Right lobe of liver (tissue), 6 donors: ENCODE measurements at regions not wholly inside any gene's neighbourhood (a gene's known extent, or its start where the extent isn't known, plus 50 kb on each side); places are given as distances from the start of the nearest gene placed in this dataset.

Experiments used
- ATAC-seq, 4 donors: fragments of 200-7000 bp; cut with Tn5 transposase; one replicate each; pipeline ENCODE4 v1.9.1; 2020; ENCODE audit warnings: mild to moderate bottlenecking in 4 of 4, moderate library complexity in 4 of 4
- DNase-seq, 3 donors: peaks; one replicate each; pipeline ENCODE4 v3.0.0-alpha.2; 2020
- H3K27ac ChIP-seq, 3 donors: fragments of 200-600 bp; one replicate each; pipeline ENCODE4 v1.8.0; 2022
- H3K27me3 ChIP-seq, 2 donors: fragments of 200-600 bp; one replicate each; pipeline ENCODE4 v1.8.0; 2022
- H3K36me3 ChIP-seq, 4 donors: fragments of 200-600 bp; sonication (generic) in 1 of 4; one replicate each; pipeline versions ENCODE4 v1.5.1 to v1.8.0; 2017 to 2022; ENCODE audit warnings: control low read depth in 1 of 4
- H3K4me1 ChIP-seq, 4 donors: fragments of 200-600 bp; sonication (generic) in 1 of 4; one replicate each; pipeline versions ENCODE4 v1.5.1 to v1.8.0; 2017 to 2022; ENCODE audit warnings: control low read depth in 1 of 4
- H3K4me3 ChIP-seq, 3 donors: fragments of 200-600 bp; one replicate each; pipeline ENCODE4 v1.8.0; 2022
- H3K9me3 ChIP-seq, 4 donors: fragments of 200-600 bp; sonication (generic) in 1 of 4; one replicate each; pipeline versions ENCODE4 v1.5.1 to v1.8.0; 2017 to 2022; ENCODE audit warnings: control low read depth in 1 of 4
- POLR2A ChIP-seq: fragments of 450-650 bp; IDR thresholded peaks from one replicate; pipeline ENCODE4 v1.6.1; 2017; ENCODE audit warnings: antibody characterized with exemption, mild to moderate bottlenecking
- WGBS: methylation state at CpG from one replicate; pipeline ENCODE4 v1.1.6; 2018; ENCODE audit warnings: low coverage, low lambda C conversion rate; ENCODE audit not compliant: insufficient coverage; ENCODE audit errors: missing lambda C conversion rate; 5-methylcytosine and 5-hydroxymethylcytosine counted together
- intact Hi-C, 2 donors: fragments of 100-400 bp; cut with DNase I; formaldehyde crosslinking; loops; one replicate each; pipeline versions ENCODE4 v1.11.2 to v1.14.1; 2022
- TF ChIP-seq, protein P1 (sequence below), 4 donors: fragments of 200-600 bp in 3 of 4; fragments of 450-650 bp in 1 of 4; IDR thresholded peaks; one replicate each; pipeline versions ENCODE4 v1.5.1 to v1.8.0; 2016 to 2022; ENCODE audit warnings: antibody characterized with exemption in 4 of 4, mild to moderate bottlenecking in 2 of 4
- donor health status: DM: no; HTN: yes; CAD: no.
- donor health status: DM: no; HTN: no; CAD: no.
- donor health status: DM: no; HTN: no; CAD: no.
- donor health status: DM: no; HTN: yes; CAD: no.
- donor health status: DM: no; HTN: yes; CAD: no.

DNA sequence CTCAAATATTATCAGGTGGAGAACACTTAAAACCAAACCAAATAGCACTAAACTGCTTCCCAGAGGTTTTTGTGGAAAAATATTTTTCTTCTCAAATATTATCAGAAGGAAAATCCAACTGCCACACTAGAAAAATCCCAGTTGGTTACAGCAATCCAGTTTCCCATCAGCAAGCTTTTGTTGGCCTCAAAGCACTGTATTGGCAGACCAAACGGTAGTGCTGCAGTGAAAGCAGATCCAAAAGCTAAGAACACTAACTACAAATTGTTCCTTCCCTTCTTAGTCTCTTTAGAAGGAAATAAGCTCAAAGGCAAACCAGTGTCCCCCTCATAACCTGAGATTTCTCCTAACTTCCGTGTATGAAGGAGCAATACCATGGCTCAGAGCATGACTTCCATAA lies 105.3 kb downstream of the TRIM36 start:
- Histone ChIP-seq H3K4me3 (no peak overlapping the region), H3K36me3 (no peaks in the 10 kb centered on the region), H3K9me3 (no peaks in the 10 kb centered on the region), H3K4me1 (no peaks in the 10 kb centered on the region), H3K27ac (no peak overlapping the region), H3K27me3 (no peaks in the 10 kb centered on the region)
- ATAC-seq, result no peak
- 58% methylated on average over 2 of the region's 2 CpGs for WGBS
- intact Hi-C loops, result no loop called here
- no peak for DNase-seq
- TF ChIP-seq, protein P1, sequence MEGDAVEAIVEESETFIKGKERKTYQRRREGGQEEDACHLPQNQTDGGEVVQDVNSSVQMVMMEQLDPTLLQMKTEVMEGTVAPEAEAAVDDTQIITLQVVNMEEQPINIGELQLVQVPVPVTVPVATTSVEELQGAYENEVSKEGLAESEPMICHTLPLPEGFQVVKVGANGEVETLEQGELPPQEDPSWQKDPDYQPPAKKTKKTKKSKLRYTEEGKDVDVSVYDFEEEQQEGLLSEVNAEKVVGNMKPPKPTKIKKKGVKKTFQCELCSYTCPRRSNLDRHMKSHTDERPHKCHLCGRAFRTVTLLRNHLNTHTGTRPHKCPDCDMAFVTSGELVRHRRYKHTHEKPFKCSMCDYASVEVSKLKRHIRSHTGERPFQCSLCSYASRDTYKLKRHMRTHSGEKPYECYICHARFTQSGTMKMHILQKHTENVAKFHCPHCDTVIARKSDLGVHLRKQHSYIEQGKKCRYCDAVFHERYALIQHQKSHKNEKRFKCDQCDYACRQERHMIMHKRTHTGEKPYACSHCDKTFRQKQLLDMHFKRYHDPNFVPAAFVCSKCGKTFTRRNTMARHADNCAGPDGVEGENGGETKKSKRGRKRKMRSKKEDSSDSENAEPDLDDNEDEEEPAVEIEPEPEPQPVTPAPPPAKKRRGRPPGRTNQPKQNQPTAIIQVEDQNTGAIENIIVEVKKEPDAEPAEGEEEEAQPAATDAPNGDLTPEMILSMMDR (IDR thresholded peaks at IDR 0.05), result no peak
- TF ChIP-seq POLR2A, result no peak

DNA sequence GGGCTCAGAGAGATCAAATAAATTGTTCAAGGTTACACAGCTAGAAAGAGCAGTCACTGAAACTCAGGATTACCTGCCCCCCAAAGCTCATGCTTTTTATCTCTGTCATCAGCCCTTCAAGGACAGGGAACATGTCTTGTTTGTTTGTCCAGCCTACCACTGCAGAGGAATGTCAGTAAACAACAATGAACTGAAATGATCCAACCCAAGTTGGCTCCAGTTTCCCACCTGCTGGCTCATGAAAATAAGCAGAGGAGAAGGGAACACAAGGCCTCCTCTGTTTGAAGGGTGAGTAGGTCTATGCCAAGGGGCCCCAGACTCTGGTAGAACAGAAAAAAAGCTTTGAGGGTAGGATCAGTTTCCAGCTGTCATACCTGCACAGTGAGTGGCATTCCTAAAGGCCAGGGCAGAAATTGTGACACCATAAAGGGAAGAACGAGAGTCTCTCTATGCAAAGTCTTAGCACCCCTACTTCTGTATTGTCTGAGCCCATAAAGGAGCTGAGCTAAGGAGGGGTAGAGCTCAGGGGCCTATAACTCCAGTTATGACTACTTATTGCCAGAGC lies 115.2 kb downstream of the TRIM36 start:
- H3K4me3 ChIP-seq, result no peak overlapping the region
- no peaks in the 10 kb centered on the region for H3K9me3 ChIP-seq
- no peak for TF ChIP-seq POLR2A
- H3K36me3 ChIP-seq, result no peaks in the 10 kb centered on the region
- H3K27ac ChIP-seq, result no peak overlapping the region
- intact Hi-C loops, result no loop called here
- no peaks in the 10 kb centered on the region for H3K27me3 ChIP-seq
- H3K4me1 ChIP-seq, result peaks cover 0 to 4% (median 0%) of the 10 kb centered on the region in 4 donors
- ATAC-seq (peak; percentile 29 to 62 (median 40)), DNase-seq (no peak)
- WGBS, result 60% methylated on average over 1 of the region's 1 CpG

DNA sequence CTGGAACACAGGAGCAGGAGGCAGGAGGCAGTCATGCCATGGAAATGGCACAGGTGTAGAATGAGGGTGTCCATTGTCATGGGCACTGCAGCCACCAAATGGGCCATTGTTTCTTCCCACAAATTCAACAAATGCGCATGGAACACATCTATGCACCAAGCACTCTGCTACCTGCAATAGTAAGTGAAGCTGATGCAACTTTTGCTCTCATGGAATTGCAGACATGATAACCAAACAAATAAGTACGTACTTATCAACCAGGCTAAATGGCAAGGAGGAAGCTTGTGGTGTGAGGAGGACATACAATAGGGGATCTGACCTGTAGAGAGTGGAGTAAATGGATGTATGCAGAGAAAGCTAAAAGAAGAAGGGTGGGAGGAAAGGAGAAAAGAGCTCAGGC lies 116.8 kb downstream of the TRIM36 start:
- ATAC-seq (peak in 2 of 4 donors; percentile 60 to 79), DNase-seq (no peak)
- no peak for TF ChIP-seq POLR2A
- TF ChIP-seq, protein P1 (IDR thresholded peaks at IDR 0.05), result no peak
- Histone ChIP-seq H3K4me1 (peaks cover 0 to 4% (median 0%) of the 10 kb centered on the region in 4 donors), H3K9me3 (no peaks in the 10 kb centered on the region), H3K27me3 (no peaks in the 10 kb centered on the region), H3K27ac (no peak overlapping the region), H3K4me3 (no peak overlapping the region), H3K36me3 (no peaks in the 10 kb centered on the region)
- 43% methylated on average over 2 of the region's 2 CpGs for WGBS
- intact Hi-C loops, result no loop called here

DNA sequence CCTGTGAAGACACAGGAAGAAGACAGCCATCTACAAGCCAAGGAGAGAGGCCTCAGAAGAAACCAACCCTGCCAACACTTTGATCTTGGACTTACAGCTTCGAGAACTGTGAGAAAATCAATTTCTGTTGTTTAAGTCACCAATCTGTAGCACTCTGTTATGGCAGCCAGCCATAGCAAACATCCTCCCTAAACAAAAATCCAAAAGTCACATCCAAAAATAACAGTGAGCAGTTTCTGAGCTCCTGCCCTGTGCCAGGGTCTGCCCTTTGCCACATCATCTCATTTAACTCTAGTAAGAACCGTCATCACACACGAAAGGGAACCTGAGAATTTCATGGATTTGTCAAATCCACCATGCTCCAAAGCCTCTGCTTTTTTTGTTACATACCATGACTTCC lies 118.8 kb downstream of the TRIM36 start:
- 6% methylated on average over 3 of the region's 3 CpGs for WGBS
- Histone ChIP-seq H3K36me3 (no peaks in the 10 kb centered on the region), H3K27me3 (no peaks in the 10 kb centered on the region), H3K9me3 (no peaks in the 10 kb centered on the region), H3K27ac (no peak overlapping the region), H3K4me3 (no peak overlapping the region), H3K4me1 (peaks cover 0 to 4% (median 0%) of the 10 kb centered on the region in 4 donors)
- peak in 2 of 3 donors; percentile 47 to 62 for DNase-seq
- ATAC-seq, result peak; percentile 87 to 93 (median 92)
- intact Hi-C loops, result no loop called here
- TF ChIP-seq POLR2A, result no peak

DNA sequence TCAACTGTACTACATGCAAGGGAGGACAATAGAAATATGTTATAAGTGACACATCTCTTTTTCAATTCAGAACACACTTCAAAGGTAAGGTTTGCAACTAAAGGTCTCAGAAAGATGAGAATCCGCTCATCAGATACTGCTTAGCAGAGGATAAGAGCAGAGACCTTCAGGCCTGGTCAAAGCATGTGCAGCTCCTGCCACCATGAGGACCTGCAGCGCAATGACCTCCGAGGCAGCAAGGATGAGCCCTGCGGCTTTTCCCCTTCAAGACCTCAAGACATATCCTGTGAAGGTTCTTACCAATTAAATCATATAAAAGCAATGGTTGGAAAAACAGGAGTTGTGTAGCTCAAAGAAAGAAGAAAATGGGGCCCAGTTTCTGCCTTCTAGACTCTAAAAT lies 135.8 kb downstream of the TRIM36 start:
- Histone ChIP-seq H3K36me3 (no peaks in the 10 kb centered on the region), H3K4me1 (no peaks in the 10 kb centered on the region), H3K27ac (no peak overlapping the region), H3K4me3 (no peak overlapping the region), H3K27me3 (no peaks in the 10 kb centered on the region), H3K9me3 (no peaks in the 10 kb centered on the region)
- TF ChIP-seq POLR2A, result no peak
- TF ChIP-seq, protein P1 (IDR thresholded peaks at IDR 0.05), result peak in 1 of 4 donors; percentile 21
- 49% methylated on average over 4 of the region's 4 CpGs for WGBS
- intact Hi-C loops, result no loop called here
- ATAC-seq (peak in 2 of 4 donors; percentile 23 to 51), DNase-seq (no peak)
